Esophagus muscularis mucosa (tissue), 4 donors: ENCODE measurements at regions not wholly inside any gene's neighbourhood (a gene's known extent, or its start where the extent isn't known, plus 50 kb on each side); places are given as distances from the start of the nearest gene placed in this dataset.

Source experiments
- DNase-seq: peaks from one replicate; pipeline ENCODE4 v3.0.0-alpha.2; 2017; ENCODE audit errors: extremely low spot score
- H3K27ac ChIP-seq, 4 donors: fragments of 200-600 bp; sonication (generic); replicated peaks in 1 of 4; 1 replicate in 3 of 4; 2 replicates in 1 of 4; pipeline ENCODE4 v1.5.1; 2016 to 2019; ENCODE audit warnings: mild to moderate bottlenecking in 1 of 4
- H3K27me3 ChIP-seq, 4 donors: fragments of 200-600 bp; sonication (generic); one replicate each; pipeline versions ENCODE4 v1.5.1 to v1.6.0; 2016 to 2019
- H3K36me3 ChIP-seq, 4 donors: fragments of 200-600 bp; sonication (generic); one replicate each; pipeline ENCODE4 v1.5.1; 2016 to 2019
- H3K4me1 ChIP-seq, 4 donors: fragments of 200-600 bp; sonication (generic); one replicate each; pipeline ENCODE4 v1.5.1; 2016 to 2019
- H3K4me3 ChIP-seq, 4 donors: fragments of 200-600 bp; sonication (generic); 1 replicate in 2 of 4; 2 replicates in 2 of 4; pipeline ENCODE4 v1.5.1; 2016 to 2019; ENCODE audit warnings: mild to moderate bottlenecking in 4 of 4, moderate library complexity in 1 of 4
- H3K9me3 ChIP-seq, 4 donors: fragments of 200-600 bp; sonication (generic); 1 replicate in 3 of 4; 2 replicates in 1 of 4; pipeline ENCODE4 v1.5.1; 2016 to 2019
- EP300 ChIP-seq: sonication (generic); formaldehyde crosslinking; IDR thresholded peaks from one replicate; pipeline ENCODE4 v1.6.1; 2017; ENCODE audit warnings: antibody characterized with exemption
- POLR2A ChIP-seq: fragments of 450-650 bp; IDR thresholded peaks from one replicate; pipeline ENCODE4 v1.6.1; 2017; ENCODE audit warnings: antibody characterized with exemption, moderate library complexity, mild to moderate bottlenecking, low read depth
- POLR2AphosphoS5 ChIP-seq, 2 donors: sonication (generic); formaldehyde crosslinking; IDR thresholded peaks; one replicate each; pipeline ENCODE4 v1.6.1; 2017; ENCODE audit warnings: antibody characterized with exemption in 2 of 2
- WGBS: methylation state at CpG from one replicate; pipeline ENCODE4 v1.1.5; 2018; 5-methylcytosine and 5-hydroxymethylcytosine counted together
- intact Hi-C: fragments of 100-400 bp; cut with DNase I; formaldehyde crosslinking; loops from one replicate; pipeline ENCODE4 v1.15.1; 2023
- TF ChIP-seq, protein P1 (sequence below), 3 experiments: fragments of 200-600 bp in 2 of 3; fragments of 450-650 bp in 1 of 3; sonication (generic) in 2 of 3; IDR thresholded peaks; one replicate each; pipeline ENCODE4 v1.5.1; 2017 to 2019; ENCODE audit warnings: antibody characterized with exemption in 3 of 3, mild to moderate bottlenecking in 2 of 3, moderate library complexity in 1 of 3

DNA sequence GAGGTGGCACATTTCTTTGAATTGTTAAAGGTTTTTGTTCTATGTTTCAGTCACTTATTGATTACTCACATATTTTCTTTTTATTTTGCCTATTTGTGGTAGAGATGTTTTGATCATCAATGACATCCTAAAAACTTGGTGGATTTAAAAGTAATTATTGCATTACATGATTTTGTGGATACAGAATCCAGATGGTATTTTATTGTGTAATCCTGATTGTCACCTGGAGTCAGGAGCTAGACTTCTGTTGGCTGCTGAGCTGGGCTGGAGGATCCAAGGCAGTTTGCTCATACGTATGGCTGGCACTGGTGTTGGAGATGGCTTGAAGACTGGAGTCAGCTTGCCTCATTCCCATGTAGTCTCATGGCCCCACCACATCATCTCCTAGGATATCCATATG is 1009.6 kb upstream of the PCDH7 start:
- no peaks in the 10 kb centered on the region for H3K36me3 ChIP-seq
- 80% methylated on average over 1 of the region's 1 CpG for WGBS

DNA sequence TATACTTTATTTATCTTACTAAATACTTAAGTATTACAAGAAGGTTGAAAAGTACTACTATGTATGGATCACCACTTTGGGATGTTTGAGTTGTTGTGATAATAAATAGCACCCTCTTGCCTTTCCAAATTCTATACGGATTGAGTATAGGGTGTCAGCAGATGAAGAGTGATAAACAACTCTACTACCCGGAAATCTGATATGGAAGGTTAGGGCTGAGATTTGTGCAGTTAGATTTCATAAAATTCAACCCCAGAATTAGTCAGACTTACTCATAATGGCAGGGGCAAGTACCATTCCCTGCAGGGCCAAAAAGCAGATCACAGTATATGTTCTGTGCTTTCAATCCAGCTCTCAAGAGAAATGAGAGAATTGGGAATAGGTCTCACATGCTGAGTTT is 1008.9 kb upstream of the PCDH7 start:
- WGBS = 68% methylated on average over 2 of the region's 2 CpGs
- Histone ChIP-seq H3K36me3 (no peaks in the 10 kb centered on the region), H3K4me1 (no peaks in the 10 kb centered on the region), H3K27me3 (no peaks in the 10 kb centered on the region), H3K4me3 (no peak overlapping the region), H3K27ac (no peak overlapping the region), H3K9me3 (no peaks in the 10 kb centered on the region)
- no peak for DNase-seq
- intact Hi-C loops = no loop called here
- TF ChIP-seq EP300 (no peak), POLR2AphosphoS5 (IDR thresholded peaks at IDR 0.05) (no peak), POLR2A (no peak)
- TF ChIP-seq, protein P1, sequence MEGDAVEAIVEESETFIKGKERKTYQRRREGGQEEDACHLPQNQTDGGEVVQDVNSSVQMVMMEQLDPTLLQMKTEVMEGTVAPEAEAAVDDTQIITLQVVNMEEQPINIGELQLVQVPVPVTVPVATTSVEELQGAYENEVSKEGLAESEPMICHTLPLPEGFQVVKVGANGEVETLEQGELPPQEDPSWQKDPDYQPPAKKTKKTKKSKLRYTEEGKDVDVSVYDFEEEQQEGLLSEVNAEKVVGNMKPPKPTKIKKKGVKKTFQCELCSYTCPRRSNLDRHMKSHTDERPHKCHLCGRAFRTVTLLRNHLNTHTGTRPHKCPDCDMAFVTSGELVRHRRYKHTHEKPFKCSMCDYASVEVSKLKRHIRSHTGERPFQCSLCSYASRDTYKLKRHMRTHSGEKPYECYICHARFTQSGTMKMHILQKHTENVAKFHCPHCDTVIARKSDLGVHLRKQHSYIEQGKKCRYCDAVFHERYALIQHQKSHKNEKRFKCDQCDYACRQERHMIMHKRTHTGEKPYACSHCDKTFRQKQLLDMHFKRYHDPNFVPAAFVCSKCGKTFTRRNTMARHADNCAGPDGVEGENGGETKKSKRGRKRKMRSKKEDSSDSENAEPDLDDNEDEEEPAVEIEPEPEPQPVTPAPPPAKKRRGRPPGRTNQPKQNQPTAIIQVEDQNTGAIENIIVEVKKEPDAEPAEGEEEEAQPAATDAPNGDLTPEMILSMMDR (IDR thresholded peaks at IDR 0.05) = no peak

More for the DNA sequence above, 1009.6 kb upstream of the PCDH7 start:
- no peak for DNase-seq
- no peak overlapping the region for H3K27ac ChIP-seq
- no peak overlapping the region for H3K4me3 ChIP-seq
- H3K27me3 ChIP-seq = no peaks in the 10 kb centered on the region
- H3K4me1 ChIP-seq = no peaks in the 10 kb centered on the region
- TF ChIP-seq POLR2A = no peak
- TF ChIP-seq EP300 = no peak
- TF ChIP-seq, protein P1 (IDR thresholded peaks at IDR 0.05) = no peak
- TF ChIP-seq POLR2AphosphoS5 (IDR thresholded peaks at IDR 0.05) = no peak
- intact Hi-C loops = no loop called here
- H3K9me3 ChIP-seq = no peaks in the 10 kb centered on the region

DNA sequence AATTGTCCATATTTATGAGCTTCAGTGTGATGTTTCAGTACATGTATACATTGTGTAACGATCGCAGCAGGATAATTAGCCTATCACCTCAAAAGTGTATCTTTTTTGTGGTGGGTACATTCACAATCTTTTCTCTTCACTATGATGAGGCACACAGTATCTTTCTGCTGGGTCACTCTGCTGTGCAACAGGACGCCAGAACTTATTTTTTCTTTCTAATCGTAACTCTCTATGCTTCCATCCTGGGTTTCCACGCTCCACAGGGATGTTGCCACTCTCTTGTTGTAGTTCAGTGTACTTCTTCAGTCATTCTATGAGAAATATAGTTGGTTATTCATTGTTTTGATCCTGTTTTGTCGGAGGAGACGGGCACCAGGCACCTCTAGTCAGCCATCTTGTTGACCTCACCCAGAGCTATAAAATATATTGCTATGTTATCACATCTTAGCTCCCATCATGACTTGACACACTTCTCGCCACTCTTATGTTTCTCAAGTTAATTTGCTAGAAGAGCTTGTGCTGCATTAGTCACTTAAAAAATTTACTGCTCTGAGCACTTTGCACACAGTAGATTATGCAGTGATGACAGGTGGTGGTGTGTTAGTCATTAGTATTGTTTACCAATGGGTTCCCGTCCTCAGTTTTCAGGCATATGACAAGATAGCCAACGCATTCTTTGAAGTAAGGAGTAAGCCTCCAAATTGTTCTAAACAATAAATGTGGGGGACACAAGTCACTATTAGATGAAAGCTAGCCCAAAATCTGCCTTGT is 1002.7 kb upstream of the PCDH7 start:
- DNase-seq = no peak
- no peaks in the 10 kb centered on the region for H3K27me3 ChIP-seq
- no peaks in the 10 kb centered on the region for H3K9me3 ChIP-seq
- 89% methylated on average over 10 of the region's 10 CpGs for WGBS
- no peaks in the 10 kb centered on the region for H3K4me1 ChIP-seq
- no peak overlapping the region for H3K4me3 ChIP-seq
- TF ChIP-seq, protein P1 (IDR thresholded peaks at IDR 0.05) = no peak
- TF ChIP-seq EP300 (no peak), POLR2A (no peak), POLR2AphosphoS5 (IDR thresholded peaks at IDR 0.05) (no peak)
- no peak overlapping the region for H3K27ac ChIP-seq
- intact Hi-C loops = no loop called here
- H3K36me3 ChIP-seq = no peaks in the 10 kb centered on the region

DNA sequence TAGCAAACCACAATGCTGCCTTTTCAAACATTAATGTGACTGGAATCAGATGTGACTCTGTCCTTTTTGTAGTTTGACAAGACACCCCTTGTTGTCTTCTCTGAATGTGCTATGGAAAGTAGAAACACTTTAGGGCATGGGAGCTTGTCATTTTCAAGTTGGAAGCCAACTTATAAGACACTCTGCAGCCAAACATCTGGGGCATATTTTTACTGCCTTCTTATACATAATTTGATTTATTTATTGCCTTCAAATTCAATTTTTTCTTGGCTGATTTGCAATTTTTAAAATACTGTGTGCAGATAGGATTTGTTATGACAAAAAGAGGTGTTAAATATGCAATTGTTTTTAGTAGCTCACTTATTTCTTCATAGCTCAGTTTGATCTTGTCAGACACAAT is 1002.0 kb upstream of the PCDH7 start:
- Histone ChIP-seq H3K27ac (no peak overlapping the region), H3K9me3 (no peaks in the 10 kb centered on the region), H3K36me3 (no peaks in the 10 kb centered on the region), H3K4me3 (no peak overlapping the region), H3K4me1 (no peaks in the 10 kb centered on the region), H3K27me3 (no peaks in the 10 kb centered on the region)
- TF ChIP-seq EP300 = no peak
- TF ChIP-seq, protein P1 (IDR thresholded peaks at IDR 0.05) = no peak
- TF ChIP-seq POLR2AphosphoS5 (IDR thresholded peaks at IDR 0.05) = no peak
- TF ChIP-seq POLR2A = no peak
- no peak for DNase-seq
- intact Hi-C loops = no loop called here

DNA sequence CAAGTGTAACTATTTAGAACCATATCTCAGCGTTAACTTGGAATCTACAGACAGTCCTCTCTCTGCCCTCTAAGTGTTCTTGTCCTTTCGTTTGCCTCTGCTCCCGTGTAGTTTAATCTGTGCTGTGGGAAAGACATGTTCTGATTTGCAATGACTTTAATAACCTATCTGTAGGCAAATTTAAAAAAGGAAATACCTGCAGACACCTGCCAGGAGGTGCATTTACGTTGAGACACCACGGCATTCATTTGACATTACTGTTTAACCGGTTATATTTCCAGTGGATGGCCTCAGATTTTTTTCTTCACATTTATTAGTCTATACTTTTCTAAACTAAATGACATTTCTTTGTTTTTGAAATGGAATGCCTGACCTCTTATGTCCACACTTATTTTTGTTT is 997.9 kb upstream of the PCDH7 start:
- H3K9me3 ChIP-seq = no peaks in the 10 kb centered on the region
- no peak for DNase-seq
- no peaks in the 10 kb centered on the region for H3K4me1 ChIP-seq
- no peak for TF ChIP-seq POLR2AphosphoS5 (IDR thresholded peaks at IDR 0.05)
- TF ChIP-seq, protein P1 (IDR thresholded peaks at IDR 0.05) = no peak
- TF ChIP-seq EP300 = no peak
- no peak for TF ChIP-seq POLR2A
- 88% methylated on average over 6 of the region's 6 CpGs for WGBS
- intact Hi-C loops = no loop called here
- H3K36me3 ChIP-seq = no peaks in the 10 kb centered on the region
- no peak overlapping the region for H3K27ac ChIP-seq
- no peaks in the 10 kb centered on the region for H3K27me3 ChIP-seq
- H3K4me3 ChIP-seq = no peak overlapping the region
